Right lung (tissue), 2 donors: ENCODE measurements at regions not wholly inside any gene's neighbourhood (a gene's known extent, or its start where the extent isn't known, plus 50 kb on each side); places are given as distances from the start of the nearest gene placed in this dataset.

Source experiments
- DNase-seq, 2 donors: peaks; one replicate each; pipeline ENCODE4 v3.0.0-alpha.2; 2013

- DNase-seq = no peak
These were observed 378.9 kb downstream of the SNAPC1 start for GRCh38 chr14:62141139-62141538.

DNA sequence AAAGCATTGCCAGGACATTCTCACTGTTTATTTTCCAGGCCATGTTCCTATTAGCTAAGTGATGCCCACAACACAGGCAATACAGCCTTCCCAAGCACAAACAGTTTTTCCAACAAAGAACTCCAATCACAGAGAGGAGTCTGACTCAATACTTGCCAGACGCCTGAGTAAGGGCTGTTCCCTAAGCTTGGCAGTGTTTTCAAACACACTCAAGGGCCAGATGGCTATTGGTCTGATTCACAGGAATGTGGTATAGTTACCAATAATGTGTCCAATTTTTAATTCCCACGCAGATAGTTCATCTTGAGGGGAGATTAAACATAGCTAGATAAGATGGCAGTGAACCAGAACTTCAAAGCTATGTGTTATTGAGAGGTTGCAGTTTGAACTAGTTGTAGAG, 381.0 kb downstream of the SNAPC1 start:
- peak; percentile 88 to 92 for DNase-seq

DNA sequence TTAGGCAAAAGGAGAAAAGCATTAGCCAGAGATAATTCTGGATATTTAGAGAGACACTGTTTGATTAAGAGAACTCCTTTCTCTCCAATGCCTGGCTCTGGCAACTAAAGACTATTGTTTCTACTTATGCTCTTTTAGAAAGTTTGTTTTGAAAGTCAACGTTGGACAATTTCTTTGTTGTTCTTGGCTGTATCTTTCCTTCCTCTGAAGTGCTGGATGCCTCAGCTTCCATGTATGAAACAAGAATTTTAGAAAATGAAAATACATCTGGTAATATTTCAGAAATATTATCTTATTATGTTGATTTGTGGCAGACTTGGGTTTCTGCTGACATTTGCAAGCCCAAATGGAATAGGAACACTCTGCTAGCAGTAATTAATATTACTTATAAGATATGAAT, 382.6 kb downstream of the SNAPC1 start:
- no peak for DNase-seq

DNA sequence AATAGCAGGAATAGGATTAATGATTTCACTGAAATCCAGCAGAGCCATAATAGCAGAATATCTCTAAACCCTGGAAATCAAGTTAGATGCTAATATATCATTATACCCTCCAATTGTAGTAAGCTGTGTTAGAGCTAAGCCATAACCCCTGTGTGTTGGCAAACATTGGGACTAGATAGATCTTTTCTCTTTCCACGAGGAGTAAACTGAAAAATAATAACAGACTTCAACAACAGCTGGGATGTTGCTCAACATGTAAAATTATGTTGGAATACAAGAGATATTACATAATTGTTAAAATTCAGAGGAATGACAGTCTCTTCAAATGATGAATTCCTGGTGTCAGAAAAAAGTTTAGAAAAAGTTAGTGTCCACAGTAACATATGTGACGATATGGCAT, 383.8 kb downstream of the SNAPC1 start:
- DNase-seq = no peak

DNA sequence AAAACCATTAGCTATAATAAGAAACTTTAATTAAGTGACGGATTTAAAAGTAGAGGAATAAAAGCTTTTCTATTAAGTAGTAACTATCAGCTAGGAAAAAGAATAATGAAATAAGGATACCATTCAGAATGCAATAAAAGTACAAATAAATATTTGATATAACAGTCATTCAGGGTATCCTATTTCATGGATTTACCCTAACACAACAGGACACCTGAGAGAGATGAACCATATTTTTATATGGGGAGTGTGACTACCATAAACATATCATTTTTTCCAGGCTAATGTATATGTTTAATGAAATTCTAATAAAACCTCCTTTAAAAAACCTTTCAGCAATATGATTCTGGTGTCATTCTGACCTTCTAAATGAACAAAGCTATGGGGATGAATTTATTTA, 393.8 kb downstream of the SNAPC1 start:
- DNase-seq = no peak

GRCh38 chr14:62158779-62159178, 396.6 kb downstream of the SNAPC1 start:
- no peak for DNase-seq

- DNase-seq = no peak
These were observed 397.1 kb downstream of the SNAPC1 start for GRCh38 chr14:62159314-62159713.

- no peak for DNase-seq
These were observed 400.9 kb downstream of the SNAPC1 start for GRCh38 chr14:62162998-62163589.

GRCh38 chr14:62168564-62169155, 406.4 kb downstream of the SNAPC1 start:
- no peak for DNase-seq

DNA sequence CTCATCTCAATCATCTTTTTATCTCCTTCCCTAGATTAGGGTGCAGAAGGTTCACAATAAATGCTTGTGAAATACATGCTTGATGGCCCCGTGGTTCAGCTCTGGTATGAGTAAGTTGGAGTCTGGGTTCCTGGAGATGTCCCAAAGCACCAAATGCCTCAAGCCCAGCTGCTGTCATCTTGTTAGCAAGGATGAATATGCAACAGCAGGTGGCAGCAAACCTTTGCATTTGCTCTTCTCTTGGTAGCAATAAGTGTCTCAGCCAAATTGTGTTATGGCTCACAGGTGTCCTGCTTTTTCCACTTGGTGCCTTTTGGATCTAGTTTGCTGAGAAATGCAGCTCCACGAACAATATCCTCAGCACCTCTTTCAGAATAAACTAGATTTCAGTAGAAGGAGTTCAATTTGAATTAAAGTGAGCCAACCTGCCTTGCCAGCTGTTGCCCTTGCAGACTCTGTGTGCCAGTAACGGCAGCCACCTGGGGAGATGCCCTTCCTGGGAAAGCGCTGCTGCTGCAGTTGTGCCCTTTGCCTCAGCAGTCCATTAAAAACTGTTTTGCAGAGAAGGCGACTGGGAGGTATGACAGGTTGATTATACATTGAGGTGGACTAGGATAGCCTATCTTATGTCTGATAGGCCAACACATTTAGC, 417.3 kb downstream of the SNAPC1 start:
- peak; percentile 49 to 67 for DNase-seq

GRCh38 chr14:62181591-62181990, 419.4 kb downstream of the SNAPC1 start:
- no peak for DNase-seq

DNA sequence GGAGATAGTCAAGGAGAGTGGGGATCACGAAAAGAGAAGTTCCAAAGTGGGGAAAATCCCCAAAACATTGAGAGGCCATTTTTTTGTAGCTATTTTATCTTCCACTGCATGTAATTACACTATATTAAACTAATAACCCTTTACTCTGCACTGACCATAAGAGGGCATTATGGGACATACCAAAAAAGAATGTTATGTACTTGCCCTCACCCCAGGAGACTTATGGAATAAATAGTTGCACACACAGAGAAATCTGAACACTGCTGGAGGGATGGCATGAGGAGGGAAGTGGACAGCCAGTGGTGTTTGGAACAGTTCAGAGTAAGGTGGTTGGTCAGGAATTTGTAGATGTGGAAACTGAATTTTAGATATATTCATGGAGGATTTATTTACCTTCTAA, 422.9 kb downstream of the SNAPC1 start:
- DNase-seq = no peak

DNA sequence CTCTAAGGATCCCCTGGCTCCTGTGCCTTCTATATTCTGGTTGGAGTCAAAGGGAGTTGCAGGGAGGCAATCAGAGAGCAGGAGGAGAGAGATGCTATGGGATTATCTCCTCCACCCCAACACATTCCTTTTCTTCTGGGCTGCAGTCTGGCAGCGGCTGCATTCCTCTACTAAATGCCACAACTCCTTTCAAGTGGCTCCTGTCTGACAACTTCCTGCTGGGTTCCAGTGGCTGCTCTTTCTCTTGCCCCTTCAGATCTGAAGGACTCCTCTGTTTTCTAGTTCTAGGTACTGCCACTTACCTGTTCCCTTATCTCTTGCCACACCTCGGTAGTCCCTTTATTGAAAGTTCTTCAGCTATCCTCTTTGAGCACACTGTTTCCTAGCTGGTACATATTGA, 425.0 kb downstream of the SNAPC1 start:
- DNase-seq = no peak

DNA sequence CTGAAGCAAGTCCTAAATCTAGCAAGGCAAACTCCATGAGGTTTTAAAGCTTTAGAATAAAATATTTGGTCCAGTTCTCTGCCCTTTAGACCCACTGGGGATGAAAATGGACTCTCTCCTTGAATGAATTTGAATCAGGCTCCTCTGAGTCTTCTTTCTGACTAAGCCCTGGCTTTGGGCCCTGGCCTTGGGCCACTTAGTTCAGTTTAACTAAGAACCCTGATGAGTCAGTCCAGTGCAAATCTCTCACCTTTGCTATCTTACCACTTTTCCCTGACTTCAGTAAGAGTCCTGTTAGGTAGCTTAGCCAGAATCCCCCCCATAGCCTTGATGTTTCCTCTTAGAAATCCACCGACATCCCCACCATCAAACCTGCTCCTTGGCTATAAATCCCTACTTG, 427.5 kb downstream of the SNAPC1 start:
- DNase-seq = no peak

- no peak for DNase-seq
These were observed 444.2 kb downstream of the SNAPC1 start for GRCh38 chr14:62206456-62206855.

DNA sequence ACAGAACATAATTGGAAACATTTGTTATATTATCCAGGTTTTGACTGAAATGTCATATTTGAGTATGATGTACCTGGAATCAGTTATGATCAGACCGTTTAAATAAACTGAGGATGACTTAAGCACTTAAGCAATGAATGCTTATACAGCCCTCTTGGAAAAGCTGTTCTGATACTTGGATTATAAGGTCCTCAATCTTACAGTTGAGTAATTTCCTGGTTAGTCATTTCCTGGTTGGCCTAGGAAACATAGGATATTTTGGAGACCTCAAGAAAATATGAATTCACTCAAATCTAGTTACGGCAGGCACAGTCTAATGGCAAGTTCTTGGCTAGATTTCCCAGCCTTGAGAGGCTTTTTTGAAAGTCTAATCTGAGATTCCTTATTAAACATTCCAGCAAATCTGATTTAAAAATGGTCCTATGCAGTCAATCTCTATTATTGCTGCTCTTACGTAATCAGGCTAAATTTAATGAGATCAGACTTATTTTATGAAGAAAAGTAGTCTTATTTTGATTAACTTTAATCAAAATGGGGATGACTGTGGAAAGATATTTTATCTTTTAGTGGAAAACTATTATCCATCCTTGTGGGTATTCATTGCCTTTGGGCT, 447.2 kb downstream of the SNAPC1 start:
- DNase-seq = no peak

- no peak for DNase-seq
These were observed 451.3 kb downstream of the SNAPC1 start for GRCh38 chr14:62213516-62213915.

- DNase-seq = no peak
These were observed 453.9 kb downstream of the SNAPC1 start for GRCh38 chr14:62216121-62216520.

DNA sequence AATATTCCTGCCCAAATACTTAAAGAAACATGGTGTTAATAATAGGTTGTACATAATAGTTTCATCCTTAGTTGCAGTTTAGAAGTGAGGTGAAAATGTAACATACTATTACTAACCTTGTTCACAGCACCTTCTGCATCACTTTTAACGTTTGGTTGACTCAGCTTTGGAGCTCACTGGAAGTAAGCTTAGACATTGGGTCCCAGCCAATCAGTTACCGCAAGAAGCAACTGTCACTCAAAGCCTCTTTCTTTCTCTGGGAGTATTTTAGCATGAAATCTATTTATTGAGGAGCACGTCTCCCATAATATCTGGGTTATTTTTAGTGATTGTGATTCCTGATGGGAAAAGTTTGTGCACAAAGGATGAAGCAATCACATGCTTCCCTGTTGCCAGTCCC, 472.6 kb downstream of the SNAPC1 start:
- DNase-seq = no peak

GRCh38 chr14:62244221-62244620, 482.0 kb downstream of the SNAPC1 start:
- DNase-seq = no peak

- DNase-seq = no peak
These were observed 485.0 kb downstream of the SNAPC1 start for GRCh38 chr14:62247266-62247665.

DNA sequence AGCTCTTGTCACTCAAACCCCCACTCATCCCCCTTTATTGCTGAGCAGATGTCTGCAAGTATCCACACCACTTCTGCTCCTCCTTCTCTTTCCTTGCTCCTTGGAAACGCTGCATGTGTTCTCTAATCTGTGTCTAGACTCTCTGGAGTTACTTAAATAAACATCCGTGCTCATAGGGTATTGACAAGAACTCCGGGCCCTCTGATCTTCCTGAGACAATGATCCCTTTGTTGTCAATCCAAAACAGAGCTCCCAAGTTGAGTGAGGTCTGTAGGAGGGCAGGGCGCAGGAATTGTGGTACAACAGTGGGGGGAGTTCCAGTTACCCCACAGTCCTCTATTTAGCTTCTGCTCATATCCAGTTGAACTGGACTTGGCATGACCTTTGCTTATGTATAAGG, 489.0 kb downstream of the SNAPC1 start:
- DNase-seq = no peak

GRCh38 chr14:62253171-62253570, 491.0 kb downstream of the SNAPC1 start:
- peak; percentile 41 to 62 for DNase-seq
